Endothelial cell of umbilical vein (primary cell): ENCODE measurements at regions not wholly inside any gene's neighbourhood (a gene's known extent, or its start where the extent isn't known, plus 50 kb on each side); places are given as distances from the start of the nearest gene placed in this dataset.
"Not testable (repeated sequence)": the region's sequence is repeated elsewhere in the genome, so short reads cannot be mapped to it uniquely, and the experiment has no call there.

Experiments used
- BruUV-seq: library from RNA; stranded (reverse); fragments of 400-500 nt; replicated peaks from 2 replicates; lab custom pipeline; 2021; lab: Mats Ljungman, UMichigan
- CTCF ChIA-PET: fragments of 300-600, 350-600 bp; sonication (Branson Sonifier 250); formaldehyde crosslinking; loops from one replicate; lab custom pipeline; 2021; ENCODE audit warnings: antibody characterized with exemption, inconsistent platforms; lab: Charles Lee
- POLR2A ChIA-PET: fragments of 300-600, 350-600 bp; sonication (Branson Sonifier 250); formaldehyde crosslinking; loops from one replicate; lab custom pipeline; 2021; ENCODE audit warnings: antibody characterized with exemption, inconsistent platforms; lab: Charles Lee
- DNase-seq: peaks from one replicate; pipeline ENCODE4 v3.0.0-alpha.2; 2011; ENCODE audit warnings: low read depth, low spot score
- FAIRE-seq: peaks from 2 replicates; lab custom pipeline; 2011; peaks lifted over from hg19 to GRCh38; lab: Jason Lieb, UNC
- H2AFZ ChIP-seq: 2 replicates; pipeline ENCODE4 v1.6.0; 2012; ENCODE audit warnings: low read depth, low read length, control low read depth, inconsistent platforms
- H3K27ac ChIP-seq: 2 replicates; pipeline ENCODE4 v1.5.1; 2011; ENCODE audit warnings: low read depth, mild to moderate bottlenecking, control low read depth, low read length, moderate library complexity; ENCODE audit not compliant: insufficient read depth
- H3K27me3 ChIP-seq, 2 experiments: 2 replicates each; pipeline versions ENCODE4 v1.6.0 to v1.6.1; 2011; ENCODE audit warnings: low read length in 2 of 2, mixed read lengths in 1 of 2; ENCODE audit not compliant: control insufficient read depth in 2 of 2, insufficient read depth in 2 of 2
- H3K36me3 ChIP-seq, 2 experiments: 2 replicates in 1 of 2; 3 replicates in 1 of 2; pipeline ENCODE4 v1.5.1; 2011; ENCODE audit warnings: low read length in 2 of 2, mild to moderate bottlenecking in 1 of 2, moderate library complexity in 1 of 2; ENCODE audit not compliant: control insufficient read depth in 2 of 2, insufficient read depth in 2 of 2; ENCODE audit errors: extremely low read depth in 1 of 2
- H3K4me1 ChIP-seq: 3 replicates; pipeline ENCODE4 v1.5.1; 2011; ENCODE audit warnings: mild to moderate bottlenecking, low read length; ENCODE audit not compliant: control insufficient read depth, insufficient read depth; ENCODE audit errors: extremely low read depth
- H3K4me2 ChIP-seq: 2 replicates; pipeline ENCODE4 v1.6.1; 2011; ENCODE audit warnings: low read length, control low read depth, mixed read lengths; ENCODE audit not compliant: insufficient read depth
- H3K4me3 ChIP-seq, 3 experiments: fragments of 200-600 bp in 1 of 3; sonication (generic), shearing (Covaris generic) in 1 of 3; replicated peaks in 1 of 3; 2 replicates each; pipeline ENCODE4 v1.5.1; 2011 to 2016; ENCODE audit warnings: control low read depth in 3 of 3, low read length in 3 of 3, mild to moderate bottlenecking in 2 of 3, inconsistent platforms in 1 of 3, low read depth in 1 of 3, moderate library complexity in 1 of 3; ENCODE audit not compliant: insufficient read depth in 1 of 3
- H3K79me2 ChIP-seq: 2 replicates; pipeline ENCODE4 v1.6.0; 2012; ENCODE audit warnings: low read length, inconsistent platforms; ENCODE audit not compliant: control insufficient read depth, insufficient read depth
- H3K9ac ChIP-seq: replicated peaks from 2 replicates; pipeline ENCODE3; 2011; ENCODE audit warnings: low read length, control low read depth; ENCODE audit not compliant: insufficient read depth; ENCODE audit errors: extremely low read depth
- H3K9me1 ChIP-seq: replicated peaks from 3 replicates; pipeline ENCODE4 v1.6.0; 2011; ENCODE audit warnings: mild to moderate bottlenecking, low read length; ENCODE audit not compliant: control insufficient read depth, insufficient read depth; ENCODE audit errors: extremely low read depth
- H3K9me3 ChIP-seq: replicated peaks from 2 replicates; pipeline ENCODE4 v1.5.1; 2012; ENCODE audit warnings: low read length, inconsistent platforms; ENCODE audit not compliant: control insufficient read depth, insufficient read depth
- H4K20me1 ChIP-seq: replicated peaks from 2 replicates; pipeline ENCODE3; 2011; ENCODE audit warnings: mild to moderate bottlenecking, low read length; ENCODE audit not compliant: control insufficient read depth, insufficient read depth; ENCODE audit errors: extremely low read depth
- FOS ChIP-seq: IDR thresholded peaks from 2 replicates; pipeline ENCODE4 v1.6.1; 2011; ENCODE audit warnings: mild to moderate bottlenecking, low read length, moderate library complexity, borderline replicate concordance; ENCODE audit not compliant: insufficient read depth
- POLR2A ChIP-seq: IDR thresholded peaks from 2 replicates; pipeline ENCODE4 v1.6.1; 2012; ENCODE audit warnings: low read depth, mild to moderate bottlenecking, control low read depth, low read length
- POLR2AphosphoS5 ChIP-seq: IDR thresholded peaks from 2 replicates; pipeline ENCODE4 v1.6.1; 2012; ENCODE audit warnings: low read depth, mild to moderate bottlenecking, control low read depth, low read length, moderate library complexity; ENCODE audit not compliant: insufficient read depth
- dilution Hi-C: fragments of 300-500 bp; cut with MboI; formaldehyde crosslinking; loops from one replicate; pipeline ENCODE4 v1.15.0; 2019; ENCODE audit warnings: low sequenced_read_pairs; ENCODE audit not compliant: extremely low pct_ligation_motif_present
- intact Hi-C: fragments of 100-400 bp; cut with micrococcal nuclease; formaldehyde crosslinking; loops from one replicate; pipeline ENCODE4 v1.10.0; 2022
- TF ChIP-seq, protein P1 (sequence below): IDR thresholded peaks from 2 replicates; pipeline ENCODE4 v1.6.1; 2011; ENCODE audit not compliant: insufficient read depth, insufficient read length

DNA sequence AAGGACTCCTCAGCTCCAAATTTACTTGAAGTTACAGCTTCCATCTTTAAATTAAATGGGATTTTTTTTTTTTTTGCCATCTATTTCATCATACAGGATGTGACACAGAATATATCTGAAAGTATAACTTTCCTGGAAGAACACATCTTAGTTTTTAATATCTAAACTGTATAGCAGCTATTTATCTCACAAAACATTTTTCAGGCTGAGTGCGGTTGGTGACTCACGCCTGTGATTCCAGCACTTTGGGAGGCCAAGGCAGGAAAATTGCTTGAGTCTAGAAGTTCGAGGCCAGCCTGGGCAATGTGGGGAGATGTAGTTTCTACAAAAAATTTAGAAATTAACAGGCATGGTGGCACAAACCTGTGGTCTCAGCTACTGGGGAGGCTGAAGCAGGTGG lies 142.3 kb upstream of the KCNJ18 start:
- FAIRE-seq (peak; percentile 43), DNase-seq (peak; percentile 19)
- peak; percentile 70 for TF ChIP-seq FOS
- H4K20me1 ChIP-seq, H3K4me1 ChIP-seq, H3K79me2 ChIP-seq, H3K36me3 ChIP-seq, H3K9ac ChIP-seq, H3K27ac ChIP-seq, H2AFZ ChIP-seq, H3K9me3 ChIP-seq, H3K27me3 ChIP-seq, BruUV-seq, H3K9me1 ChIP-seq, dilution Hi-C loops: not testable (repeated sequence)
- peak overlapping the region; percentile 79 for H3K4me2 ChIP-seq
- ChIA-PET POLR2A (interaction anchor here (0.6 to 1.0 kb wide), 2 partner anchors 507 to 547 kb away, joined by 4 to 5 read pairs; partner anchors contain the start of gene USP22), CTCF (interaction anchor here (1.1 to 2.6 kb wide), 4 partner anchors 9 to 93 kb away, joined by 4 to 10 read pairs (median 5); no protein-coding TSS in a partner anchor)
- intact Hi-C loops = loop anchor here (2.0 to 10.0 kb wide), 2 partner anchors 507 to 1395 kb away; partner anchors contain the start of gene USP22
- H3K4me3 ChIP-seq = peak overlapping the region in 1 of 3 experiments; percentile 54

- no peaks in the 10 kb centered on the region for H3K9me1 ChIP-seq
- TF ChIP-seq POLR2A (peak; percentile 75), POLR2AphosphoS5 (peak; percentile 46)
- TF ChIP-seq, protein P1, sequence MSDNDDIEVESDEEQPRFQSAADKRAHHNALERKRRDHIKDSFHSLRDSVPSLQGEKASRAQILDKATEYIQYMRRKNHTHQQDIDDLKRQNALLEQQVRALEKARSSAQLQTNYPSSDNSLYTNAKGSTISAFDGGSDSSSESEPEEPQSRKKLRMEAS = no peak
- POLR2A ChIA-PET = interaction anchor here (0.8 kb wide), 1 partner anchor 95 kb away, joined by 4 read pairs; no protein-coding TSS in a partner anchor
- peak overlapping the region; percentile 79 for H3K4me2 ChIP-seq
- H2AFZ ChIP-seq = peak overlapping the region; percentile 92
- CTCF ChIA-PET = interaction anchor here (0.7 to 2.6 kb wide), 6 partner anchors 9 to 432 kb away, joined by 3 to 10 read pairs (median 4); no protein-coding TSS in a partner anchor
- no peaks in the 10 kb centered on the region for H4K20me1 ChIP-seq
- H3K36me3 ChIP-seq = no peaks in the 10 kb centered on the region
- BruUV-seq = TSS peak; percentile 35
- intact Hi-C loops (loop anchor here (1.0 to 10.0 kb wide), 3 partner anchors 94 to 1396 kb away; partner anchors contain the start of gene USP22), dilution Hi-C loops (no loop called here)
- peak overlapping the region; percentile 80 for H3K9ac ChIP-seq
- no peaks in the 10 kb centered on the region for H3K27me3 ChIP-seq
- no peaks in the 10 kb centered on the region for H3K9me3 ChIP-seq
- H3K4me3 ChIP-seq = peak overlapping the region; percentile 54 to 82 (median 75)
- FAIRE-seq (peak; percentile 75), DNase-seq (peak; percentile 88)
- peaks cover 3% of the 10 kb centered on the region for H3K79me2 ChIP-seq
- H3K4me1 ChIP-seq = peaks cover 7% of the 10 kb centered on the region
- H3K27ac ChIP-seq = peak overlapping the region; percentile 41
These were observed 141.0 kb upstream of the KCNJ18 start for GRCh38 chr17:21551081-21551881.

DNA sequence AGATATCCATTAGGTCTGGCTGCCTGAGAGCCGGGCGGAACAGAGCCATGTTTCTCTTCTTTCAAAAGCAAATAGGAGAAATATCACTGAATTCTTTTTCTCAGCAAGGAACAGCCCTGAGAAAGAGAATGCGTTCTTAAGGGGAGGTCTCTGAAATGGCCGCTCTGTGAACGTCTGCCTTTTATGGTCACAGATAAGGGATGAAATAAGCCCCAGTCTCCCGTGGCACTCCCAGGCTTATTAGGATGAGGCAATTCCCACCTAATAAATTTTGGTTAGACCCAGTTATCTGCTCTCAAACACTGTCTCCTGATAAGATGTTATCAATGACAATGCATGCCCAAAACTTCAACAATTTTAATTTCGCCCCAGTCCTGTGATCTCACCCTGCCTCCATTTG lies 133.4 kb upstream of the KCNJ18 start:
- H2AFZ ChIP-seq, H3K79me2 ChIP-seq, dilution Hi-C loops, H3K36me3 ChIP-seq, FAIRE-seq, H3K27me3 ChIP-seq, BruUV-seq, H3K27ac ChIP-seq, H3K9me1 ChIP-seq, H3K4me3 ChIP-seq, DNase-seq, H4K20me1 ChIP-seq, H3K4me1 ChIP-seq, H3K9ac ChIP-seq, H3K9me3 ChIP-seq, POLR2A ChIA-PET, H3K4me2 ChIP-seq, CTCF ChIA-PET: not testable (repeated sequence)
- intact Hi-C loops = loop anchor here (10.0 kb wide), 1 partner anchor 1404 kb away; no protein-coding TSS in a partner anchor
